GM12878 (cell line): ENCODE measurements at regions not wholly inside any gene's neighbourhood (a gene's known extent, or its start where the extent isn't known, plus 50 kb on each side); places are given as distances from the start of the nearest gene placed in this dataset.

Experiments used
- ATAC-seq: fragments of 200-7000 bp; cut with Tn5 transposase; 3 replicates; pipeline ENCODE4 v1.9.1; 2020; ENCODE audit warnings: mild to moderate bottlenecking, moderate library complexity
- BruUV-seq: library from RNA; stranded (reverse); fragments of 400-500 nt; replicated peaks from 2 replicates; lab custom pipeline; 2021; lab: Mats Ljungman, UMichigan
- CTCF ChIA-PET: fragments of 300-600 bp; sonication (Branson Sonifier 250); formaldehyde crosslinking; extraction: SDS; loops from one replicate; lab custom pipeline; 2021; ENCODE audit warnings: inconsistent platforms; lab: Yijun Ruan, JAX
- POLR2A ChIA-PET: fragments of 350-600 bp; formaldehyde crosslinking; extraction: SDS; loops from one replicate; lab custom pipeline; 2021; ENCODE audit warnings: inconsistent platforms; lab: Charles Lee
- RAD21 ChIA-PET: fragments of 300-600 bp; sonication (Branson Sonifier 250); formaldehyde crosslinking; loops from one replicate; lab custom pipeline; 2023; ENCODE audit warnings: antibody characterized with exemption; ENCODE audit not compliant: unreplicated experiment; lab: Charles Lee
- SMC1A ChIA-PET: fragments of 300-600 bp; sonication (Branson Sonifier 250); formaldehyde crosslinking; loops from one replicate; lab custom pipeline; 2023; ENCODE audit not compliant: unreplicated experiment, uncharacterized antibody; lab: Charles Lee
- DNase-seq: peaks from one replicate; pipeline ENCODE4 v3.0.0-alpha.2; 2011; ENCODE audit warnings: low read depth, low spot score
- FAIRE-seq: peaks from 3 replicates; lab custom pipeline; 2011; peaks lifted over from hg19 to GRCh38; lab: Jason Lieb, UNC
- H2AFZ ChIP-seq: 2 replicates; pipeline ENCODE4 v1.6.0; 2011; ENCODE audit warnings: low read depth, low read length, control low read depth; ENCODE audit not compliant: control insufficient read depth
- H3K27ac ChIP-seq: 2 replicates; pipeline ENCODE4 v1.5.1; 2011; ENCODE audit warnings: control low read depth; ENCODE audit not compliant: control insufficient read depth, insufficient read depth
- H3K27me3 ChIP-seq, 2 experiments: replicated peaks in 1 of 2; 2 replicates each; pipeline versions ENCODE4 v1.6.0 to v1.6.1; 2011; ENCODE audit warnings: low read length in 1 of 2; ENCODE audit not compliant: control insufficient read depth in 2 of 2, insufficient read depth in 2 of 2
- H3K36me3 ChIP-seq, 2 experiments: 2 replicates each; pipeline ENCODE4 v1.5.1; 2011; ENCODE audit warnings: low read length in 1 of 2; ENCODE audit not compliant: control insufficient read depth in 2 of 2, insufficient read depth in 2 of 2
- H3K4me1 ChIP-seq: 2 replicates; pipeline ENCODE4 v1.6.1; 2011; ENCODE audit warnings: mild to moderate bottlenecking, low read length, moderate library complexity, mixed read lengths; ENCODE audit not compliant: control insufficient read depth, insufficient read depth
- H3K4me2 ChIP-seq: 2 replicates; pipeline ENCODE4 v1.6.0; 2011; ENCODE audit warnings: control low read depth; ENCODE audit not compliant: control insufficient read depth, insufficient read depth
- H3K4me3 ChIP-seq: fragments of 200-600 bp; sonication (generic); 2 replicates; pipeline ENCODE4 v1.5.1; 2016
- H3K79me2 ChIP-seq: 2 replicates; pipeline ENCODE4 v1.6.0; 2011; ENCODE audit warnings: low read length; ENCODE audit not compliant: control insufficient read depth, insufficient read depth
- H3K9ac ChIP-seq: 2 replicates; pipeline ENCODE4 v1.8.0; 2011; ENCODE audit warnings: low read length, control low read depth, mixed read lengths; ENCODE audit not compliant: control insufficient read depth, insufficient read depth
- H3K9me3 ChIP-seq: replicated peaks from 3 replicates; pipeline ENCODE4 v1.5.1; 2011; ENCODE audit warnings: mild to moderate bottlenecking, low read length; ENCODE audit not compliant: control insufficient read depth, insufficient read depth
- H4K20me1 ChIP-seq: 2 replicates; pipeline ENCODE4 v1.6.0; 2011; ENCODE audit not compliant: control insufficient read depth, insufficient read depth
- STAT3 ChIP-seq: IDR thresholded peaks from 2 replicates; pipeline ENCODE4 v1.6.1; 2011; ENCODE audit warnings: low read depth, low read length, improper control_type of control experiment
- TCF3 ChIP-seq: IDR thresholded peaks from 2 replicates; pipeline ENCODE4 v1.6.1; 2012; ENCODE audit warnings: low read depth, mild to moderate bottlenecking, low read length, borderline replicate concordance; ENCODE audit not compliant: insufficient read depth
- ZBED1 ChIP-seq: IDR thresholded peaks from 2 replicates; pipeline ENCODE4 v1.6.1; 2016; ENCODE audit warnings: borderline replicate concordance
- ZBTB11 ChIP-seq: fragments of 450-650 bp; formaldehyde crosslinking; IDR thresholded peaks from 2 replicates; pipeline ENCODE4 v1.5.0; 2022; ENCODE audit warnings: mild to moderate bottlenecking, missing genetic modification characterization
- WGBS: methylation state at CpG from one replicate; pipeline ENCODE4 v1.1.6; 2016; ENCODE audit warnings: low lambda C conversion rate; ENCODE audit not compliant: insufficient replicate concordance, insufficient coverage; ENCODE audit errors: missing lambda C conversion rate; 5-methylcytosine and 5-hydroxymethylcytosine counted together
- in situ Hi-C: fragments of 300-500 bp; cut with MboI; formaldehyde crosslinking; loops from 9 replicates; pipeline ENCODE4 v1.14.3; 2018; ENCODE audit warnings: mixed read lengths
- intact Hi-C: fragments of 100-400 bp; cut with micrococcal nuclease; formaldehyde crosslinking; loops from one replicate; pipeline ENCODE4 v1.14.2; 2022; ENCODE audit not compliant: unreplicated experiment
- TF ChIP-seq, protein P1 (sequence below): fragments of 450-650 bp; formaldehyde crosslinking; IDR thresholded peaks from 2 replicates; pipeline ENCODE4 v1.4.0; 2022; ENCODE audit warnings: mild to moderate bottlenecking, moderate library complexity
- TF ChIP-seq, protein P2 (sequence below): IDR thresholded peaks from 2 replicates; pipeline ENCODE4 v1.6.1; 2011; ENCODE audit warnings: low read depth, low read length, improper control_type of control experiment, borderline replicate concordance

GRCh38 chr4:186891859-186892486 is 168.3 kb upstream of the FAT1 start:
- CTCF ChIA-PET: interaction anchor here (0.7 kb wide), 1 partner anchor 19 kb away, joined by 3 read pairs; no protein-coding TSS in a partner anchor

More at GRCh38 chr4:186891859-186892486, 168.3 kb upstream of the FAT1 start:
- SMC1A ChIA-PET: no interaction called here
- Histone ChIP-seq H3K4me3 (no peak overlapping the region), H3K4me2 (no peak overlapping the region), H3K9ac (no peak overlapping the region), H3K27me3 (no peaks in the 10 kb centered on the region), H3K4me1 (no peaks in the 10 kb centered on the region), H3K9me3 (no peaks in the 10 kb centered on the region; the same call in 2 of the 3 replicates), H3K27ac (no peak overlapping the region), H3K79me2 (no peaks in the 10 kb centered on the region), H2AFZ (no peak overlapping the region), H3K36me3 (no peaks in the 10 kb centered on the region), H4K20me1 (no peaks in the 10 kb centered on the region)
- WGBS: 38% methylated on average over 12 of the region's 12 CpGs
- DNase-seq: no peak
- in situ Hi-C loops (no loop called here), intact Hi-C loops (no loop called here)
- no TSS peak for BruUV-seq
- FAIRE-seq: no peak
- ATAC-seq: no peak
- RAD21 ChIA-PET: no interaction called here
- TF ChIP-seq STAT3 (no peak), ZBED1 (no peak), ZBTB11 (no peak), TCF3 (no peak)
- TF ChIP-seq, protein P1, sequence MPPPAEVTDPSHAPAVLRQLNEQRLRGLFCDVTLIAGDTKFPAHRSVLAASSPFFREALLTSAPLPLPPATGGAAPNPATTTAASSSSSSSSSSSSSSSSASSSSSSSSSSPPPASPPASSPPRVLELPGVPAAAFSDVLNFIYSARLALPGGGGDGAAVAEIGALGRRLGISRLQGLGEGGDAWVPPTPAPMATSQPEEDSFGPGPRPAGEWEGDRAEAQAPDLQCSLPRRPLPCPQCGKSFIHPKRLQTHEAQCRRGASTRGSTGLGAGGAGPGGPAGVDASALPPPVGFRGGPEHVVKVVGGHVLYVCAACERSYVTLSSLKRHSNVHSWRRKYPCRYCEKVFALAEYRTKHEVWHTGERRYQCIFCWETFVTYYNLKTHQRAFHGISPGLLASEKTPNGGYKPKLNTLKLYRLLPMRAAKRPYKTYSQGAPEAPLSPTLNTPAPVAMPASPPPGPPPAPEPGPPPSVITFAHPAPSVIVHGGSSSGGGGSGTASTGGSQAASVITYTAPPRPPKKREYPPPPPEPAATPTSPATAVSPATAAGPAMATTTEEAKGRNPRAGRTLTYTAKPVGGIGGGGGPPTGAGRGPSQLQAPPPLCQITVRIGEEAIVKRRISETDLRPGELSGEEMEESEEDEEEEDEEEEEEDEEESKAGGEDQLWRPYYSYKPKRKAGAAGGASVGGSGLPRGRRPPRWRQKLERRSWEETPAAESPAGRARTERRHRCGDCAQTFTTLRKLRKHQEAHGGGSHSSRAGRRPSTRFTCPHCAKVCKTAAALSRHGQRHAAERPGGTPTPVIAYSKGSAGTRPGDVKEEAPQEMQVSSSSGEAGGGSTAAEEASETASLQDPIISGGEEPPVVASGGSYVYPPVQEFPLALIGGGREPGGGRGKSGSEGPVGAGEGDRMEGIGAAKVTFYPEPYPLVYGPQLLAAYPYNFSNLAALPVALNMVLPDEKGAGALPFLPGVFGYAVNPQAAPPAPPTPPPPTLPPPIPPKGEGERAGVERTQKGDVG: no peak
- TF ChIP-seq, protein P2, sequence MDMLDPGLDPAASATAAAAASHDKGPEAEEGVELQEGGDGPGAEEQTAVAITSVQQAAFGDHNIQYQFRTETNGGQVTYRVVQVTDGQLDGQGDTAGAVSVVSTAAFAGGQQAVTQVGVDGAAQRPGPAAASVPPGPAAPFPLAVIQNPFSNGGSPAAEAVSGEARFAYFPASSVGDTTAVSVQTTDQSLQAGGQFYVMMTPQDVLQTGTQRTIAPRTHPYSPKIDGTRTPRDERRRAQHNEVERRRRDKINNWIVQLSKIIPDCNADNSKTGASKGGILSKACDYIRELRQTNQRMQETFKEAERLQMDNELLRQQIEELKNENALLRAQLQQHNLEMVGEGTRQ: no peak
- POLR2A ChIA-PET: no interaction called here
